Panc1 (cell line): ENCODE measurements at regions not wholly inside any gene's neighbourhood (a gene's known extent, or its start where the extent isn't known, plus 50 kb on each side); places are given as distances from the start of the nearest gene placed in this dataset.

Source experiments
- CTCF ChIP-seq: fragments of 450-650 bp; IDR thresholded peaks from 2 replicates; pipeline ENCODE4 v1.5.1; 2017; ENCODE audit warnings: mild to moderate bottlenecking
- POLR2AphosphoS5 ChIP-seq: IDR thresholded peaks from 2 replicates; pipeline ENCODE4 v1.6.1; 2012; ENCODE audit warnings: mild to moderate bottlenecking, low read depth, low read length, moderate library complexity

- TF ChIP-seq CTCF = no peak
- TF ChIP-seq POLR2AphosphoS5 = no peak
These were observed 171.1 kb downstream of the SALL1 start for GRCh38 chr16:50979806-50980620.
